ENCODE measurements at regions not wholly inside any gene's neighbourhood (a gene's known extent, or its start where the extent isn't known, plus 50 kb on each side); places are given as distances from the start of the nearest gene placed in this dataset.

- Histone ChIP-seq H3K4me3 (ENCODE audit: low read depth, low read length) (no peak overlapping the region), H3K36me3 (ENCODE audit: control insufficient read depth, insufficient read depth, low read length) (no peaks in the 10 kb centered on the region), H3K27me3 (ENCODE audit: control insufficient read depth, insufficient read depth, low read length) (no peaks in the 10 kb centered on the region)
- TF ChIP-seq, protein P1, sequence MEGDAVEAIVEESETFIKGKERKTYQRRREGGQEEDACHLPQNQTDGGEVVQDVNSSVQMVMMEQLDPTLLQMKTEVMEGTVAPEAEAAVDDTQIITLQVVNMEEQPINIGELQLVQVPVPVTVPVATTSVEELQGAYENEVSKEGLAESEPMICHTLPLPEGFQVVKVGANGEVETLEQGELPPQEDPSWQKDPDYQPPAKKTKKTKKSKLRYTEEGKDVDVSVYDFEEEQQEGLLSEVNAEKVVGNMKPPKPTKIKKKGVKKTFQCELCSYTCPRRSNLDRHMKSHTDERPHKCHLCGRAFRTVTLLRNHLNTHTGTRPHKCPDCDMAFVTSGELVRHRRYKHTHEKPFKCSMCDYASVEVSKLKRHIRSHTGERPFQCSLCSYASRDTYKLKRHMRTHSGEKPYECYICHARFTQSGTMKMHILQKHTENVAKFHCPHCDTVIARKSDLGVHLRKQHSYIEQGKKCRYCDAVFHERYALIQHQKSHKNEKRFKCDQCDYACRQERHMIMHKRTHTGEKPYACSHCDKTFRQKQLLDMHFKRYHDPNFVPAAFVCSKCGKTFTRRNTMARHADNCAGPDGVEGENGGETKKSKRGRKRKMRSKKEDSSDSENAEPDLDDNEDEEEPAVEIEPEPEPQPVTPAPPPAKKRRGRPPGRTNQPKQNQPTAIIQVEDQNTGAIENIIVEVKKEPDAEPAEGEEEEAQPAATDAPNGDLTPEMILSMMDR (IDR thresholded peaks at IDR 0.05; ENCODE audit: insufficient read depth, low read length, poor library complexity, severe bottlenecking) = no peak
- DNase-seq (ENCODE audit: low read depth) = no peak
These were observed 611.7 kb downstream of the TSN start for GRCh38 chr2:122366969-122367645.

GRCh38 chr2:122367646-122368010, 612.2 kb downstream of the TSN start:
- no peaks in the 10 kb centered on the region for H3K27me3 ChIP-seq (ENCODE audit: control insufficient read depth, insufficient read depth, low read length)
- TF ChIP-seq, protein P1 (IDR thresholded peaks at IDR 0.05; ENCODE audit: insufficient read depth, low read length, poor library complexity, severe bottlenecking) = no peak
- H3K4me3 ChIP-seq (ENCODE audit: low read depth, low read length) = no peak overlapping the region
- no peaks in the 10 kb centered on the region for H3K36me3 ChIP-seq (ENCODE audit: control insufficient read depth, insufficient read depth, low read length)
- DNase-seq (ENCODE audit: low read depth) = no peak

GRCh38 chr2:122368576-122369243, 613.3 kb downstream of the TSN start:
- Histone ChIP-seq H3K27me3 (ENCODE audit: control insufficient read depth, insufficient read depth, low read length) (no peaks in the 10 kb centered on the region), H3K36me3 (ENCODE audit: control insufficient read depth, insufficient read depth, low read length) (no peaks in the 10 kb centered on the region), H3K4me3 (ENCODE audit: low read depth, low read length) (no peak overlapping the region)
- DNase-seq (ENCODE audit: low read depth) = no peak
- TF ChIP-seq, protein P1 (IDR thresholded peaks at IDR 0.05; ENCODE audit: insufficient read depth, low read length, poor library complexity, severe bottlenecking) = no peak

- H3K4me3 ChIP-seq (ENCODE audit: low read depth, low read length) = no peak overlapping the region
These were observed 623.1 kb downstream of the TSN start for GRCh38 chr2:122378521-122378920.

DNA sequence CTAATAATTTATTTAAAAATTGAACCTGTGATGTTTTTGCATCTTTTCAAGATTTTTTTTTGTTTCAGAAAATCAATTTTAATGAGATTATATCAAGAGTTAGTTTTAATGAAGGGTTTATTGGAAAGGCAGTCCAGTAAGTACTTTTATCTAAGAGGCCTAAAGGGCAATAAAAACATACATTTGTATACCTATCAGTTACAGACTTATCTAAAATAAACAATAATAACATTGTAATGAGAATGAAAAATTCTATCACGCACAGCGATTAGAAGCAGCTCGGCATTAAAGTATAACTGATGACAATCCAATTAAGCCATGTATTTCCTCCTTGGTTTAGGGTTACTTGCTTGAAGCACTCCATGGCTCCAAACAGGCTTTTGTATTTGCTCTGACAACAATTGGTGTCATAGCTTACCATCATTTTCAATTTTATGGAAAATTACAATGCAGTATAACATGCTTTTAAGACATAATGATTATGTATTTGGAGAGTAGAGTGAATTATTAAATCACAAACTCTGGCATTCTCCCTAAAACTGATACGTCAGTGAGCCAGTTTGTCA, 629.4 kb downstream of the TSN start:
- TF ChIP-seq, protein P1 (IDR thresholded peaks at IDR 0.05; ENCODE audit: insufficient read depth, low read length, poor library complexity, severe bottlenecking) = no peak
- no peak overlapping the region for H3K4me3 ChIP-seq (ENCODE audit: low read depth, low read length)
- no peaks in the 10 kb centered on the region for H3K27me3 ChIP-seq (ENCODE audit: control insufficient read depth, insufficient read depth, low read length)
- no peaks in the 10 kb centered on the region for H3K36me3 ChIP-seq (ENCODE audit: control insufficient read depth, insufficient read depth, low read length)
- DNase-seq (ENCODE audit: low read depth) = no peak

More at GRCh38 chr2:122378521-122378920, 623.1 kb downstream of the TSN start:
- DNase-seq (ENCODE audit: low read depth) = no peak
- Histone ChIP-seq H3K36me3 (ENCODE audit: control insufficient read depth, insufficient read depth, low read length) (no peaks in the 10 kb centered on the region), H3K27me3 (ENCODE audit: control insufficient read depth, insufficient read depth, low read length) (no peaks in the 10 kb centered on the region)
- TF ChIP-seq, protein P1 (IDR thresholded peaks at IDR 0.05; ENCODE audit: insufficient read depth, low read length, poor library complexity, severe bottlenecking) = no peak
